Loucy (cell line): ENCODE measurements at regions not wholly inside any gene's neighbourhood (a gene's known extent, or its start where the extent isn't known, plus 50 kb on each side); places are given as distances from the start of the nearest gene placed in this dataset.

ENCODE experiments used
- H2AFZ ChIP-seq: fragments of 200-600 bp; sonication (generic); 2 replicates; pipeline ENCODE4 v1.6.0; 2016; ENCODE audit warnings: antibody characterized with exemption, mild to moderate bottlenecking, low read length, moderate library complexity
- H3F3A ChIP-seq: fragments of 200-600 bp; 2 replicates; pipeline ENCODE4 v1.6.0; 2016; ENCODE audit warnings: antibody characterized with exemption, low read depth, mild to moderate bottlenecking
- H3K27me3 ChIP-seq: fragments of 200-600 bp; sonication (generic); 2 replicates; pipeline ENCODE4 v1.6.1; 2014; ENCODE audit warnings: low read length, mild to moderate bottlenecking; ENCODE audit not compliant: insufficient read depth, poor library complexity, severe bottlenecking
- H3K36me3 ChIP-seq: fragments of 200-600 bp; sonication (generic); 2 replicates; pipeline ENCODE4 v1.6.1; 2016; ENCODE audit warnings: low read length; ENCODE audit not compliant: insufficient read depth
- H3K4me1 ChIP-seq: fragments of 200-600 bp; sonication (generic); 2 replicates; pipeline ENCODE4 v1.5.1; 2014; ENCODE audit warnings: low read length, mild to moderate bottlenecking; ENCODE audit not compliant: insufficient read depth, poor library complexity, severe bottlenecking
- H3K4me2 ChIP-seq: fragments of 200-600 bp; sonication (generic); 2 replicates; pipeline ENCODE4 v1.6.0; 2014; ENCODE audit warnings: antibody characterized with exemption, low read length, low read depth, mild to moderate bottlenecking; ENCODE audit not compliant: poor library complexity, severe bottlenecking
- H3K4me3 ChIP-seq: fragments of 200-600 bp; sonication (generic); 2 replicates; pipeline ENCODE4 v1.5.1; 2014; ENCODE audit warnings: low read length, mild to moderate bottlenecking, mixed read lengths; ENCODE audit not compliant: poor library complexity, severe bottlenecking
- H3K79me2 ChIP-seq: fragments of 200-600 bp; sonication (generic); 2 replicates; pipeline ENCODE4 v1.6.1; 2014; ENCODE audit warnings: low read length; ENCODE audit not compliant: insufficient read depth
- H3K9ac ChIP-seq: fragments of 200-600 bp; sonication (generic); 2 replicates; pipeline ENCODE4 v1.6.0; 2014; ENCODE audit warnings: mild to moderate bottlenecking, low read depth, low read length, moderate library complexity; ENCODE audit not compliant: poor library complexity, severe bottlenecking
- H3K9me2 ChIP-seq: fragments of 200-600 bp; sonication (generic); replicated peaks from 2 replicates; pipeline ENCODE4 v1.6.1; 2016; ENCODE audit warnings: low read depth, low read length, mixed read lengths
- H3K9me3 ChIP-seq: fragments of 200-600 bp; sonication (generic); 2 replicates; pipeline ENCODE4 v1.6.1; 2014; ENCODE audit warnings: mild to moderate bottlenecking, antibody characterized with exemption, low read length, low read depth; ENCODE audit not compliant: insufficient read depth
- H4K20me1 ChIP-seq: fragments of 200-600 bp; sonication (generic); 2 replicates; pipeline ENCODE4 v1.6.0; 2014; ENCODE audit warnings: antibody characterized with exemption, low read length, mild to moderate bottlenecking; ENCODE audit not compliant: insufficient read depth, poor library complexity, severe bottlenecking
- EZH2phosphoT487 ChIP-seq: fragments of 200-600 bp; IDR thresholded peaks from 2 replicates; pipeline ENCODE4 v1.6.1; 2018; ENCODE audit warnings: antibody characterized with exemption, mild to moderate bottlenecking, moderate library complexity, borderline replicate concordance
- TF ChIP-seq, protein P1 (sequence below): fragments of 200-600 bp; sonication (generic); conservative IDR thresholded peaks from 2 replicates; pipeline ENCODE4 v1.5.1; 2014; ENCODE audit warnings: mild to moderate bottlenecking, antibody characterized with exemption, low read length

DNA sequence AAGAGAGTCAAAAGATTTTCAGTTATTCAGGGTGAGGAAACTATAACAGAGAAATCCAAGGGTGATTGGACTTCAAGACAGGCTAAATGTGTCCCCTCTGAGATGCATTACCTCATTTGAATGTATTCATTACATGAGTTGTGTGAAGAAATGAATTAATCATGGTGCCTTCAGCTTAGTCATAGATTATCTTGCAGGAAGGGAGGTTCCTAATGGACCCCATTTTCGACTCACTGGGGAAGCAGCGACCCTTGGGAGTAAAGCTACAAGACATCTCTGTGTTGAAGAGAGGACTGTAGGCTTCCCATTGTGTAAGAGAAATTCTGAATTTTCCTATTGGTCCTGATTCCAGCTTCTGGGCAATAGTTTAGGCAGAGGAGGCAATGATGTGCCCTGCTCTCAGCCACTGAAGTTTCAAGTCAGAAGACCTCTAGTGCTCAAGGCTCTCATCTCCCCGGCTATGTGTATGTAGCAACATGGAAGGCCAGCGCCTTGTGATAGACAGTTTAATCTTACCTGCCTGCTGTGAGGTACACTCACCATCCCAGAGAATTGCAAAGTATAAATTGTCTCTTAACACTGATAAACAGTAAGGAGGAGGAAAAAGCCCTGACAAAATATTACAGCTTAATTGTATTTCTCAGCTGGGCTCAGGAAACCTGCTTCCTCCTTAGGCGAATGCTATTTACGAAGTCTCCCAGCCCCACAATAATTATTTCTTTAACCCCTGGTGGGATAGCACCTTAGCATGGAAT lies 133.8 kb downstream of the PDCD6IP start:
- no peaks in the 10 kb centered on the region for H3K27me3 ChIP-seq
- H2AFZ ChIP-seq, result no peak overlapping the region
- no peaks in the 10 kb centered on the region for H3F3A ChIP-seq
- no peak overlapping the region for H3K4me3 ChIP-seq
- H3K4me2 ChIP-seq, result no peak overlapping the region
- H4K20me1 ChIP-seq, result no peaks in the 10 kb centered on the region
- H3K79me2 ChIP-seq, result no peaks in the 10 kb centered on the region
- no peak for TF ChIP-seq EZH2phosphoT487
- TF ChIP-seq, protein P1, sequence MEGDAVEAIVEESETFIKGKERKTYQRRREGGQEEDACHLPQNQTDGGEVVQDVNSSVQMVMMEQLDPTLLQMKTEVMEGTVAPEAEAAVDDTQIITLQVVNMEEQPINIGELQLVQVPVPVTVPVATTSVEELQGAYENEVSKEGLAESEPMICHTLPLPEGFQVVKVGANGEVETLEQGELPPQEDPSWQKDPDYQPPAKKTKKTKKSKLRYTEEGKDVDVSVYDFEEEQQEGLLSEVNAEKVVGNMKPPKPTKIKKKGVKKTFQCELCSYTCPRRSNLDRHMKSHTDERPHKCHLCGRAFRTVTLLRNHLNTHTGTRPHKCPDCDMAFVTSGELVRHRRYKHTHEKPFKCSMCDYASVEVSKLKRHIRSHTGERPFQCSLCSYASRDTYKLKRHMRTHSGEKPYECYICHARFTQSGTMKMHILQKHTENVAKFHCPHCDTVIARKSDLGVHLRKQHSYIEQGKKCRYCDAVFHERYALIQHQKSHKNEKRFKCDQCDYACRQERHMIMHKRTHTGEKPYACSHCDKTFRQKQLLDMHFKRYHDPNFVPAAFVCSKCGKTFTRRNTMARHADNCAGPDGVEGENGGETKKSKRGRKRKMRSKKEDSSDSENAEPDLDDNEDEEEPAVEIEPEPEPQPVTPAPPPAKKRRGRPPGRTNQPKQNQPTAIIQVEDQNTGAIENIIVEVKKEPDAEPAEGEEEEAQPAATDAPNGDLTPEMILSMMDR, result no peak
- no peaks in the 10 kb centered on the region for H3K9me3 ChIP-seq
- H3K36me3 ChIP-seq, result no peaks in the 10 kb centered on the region
- no peaks in the 10 kb centered on the region for H3K4me1 ChIP-seq
- no peaks in the 10 kb centered on the region for H3K9me2 ChIP-seq
- no peak overlapping the region for H3K9ac ChIP-seq

DNA sequence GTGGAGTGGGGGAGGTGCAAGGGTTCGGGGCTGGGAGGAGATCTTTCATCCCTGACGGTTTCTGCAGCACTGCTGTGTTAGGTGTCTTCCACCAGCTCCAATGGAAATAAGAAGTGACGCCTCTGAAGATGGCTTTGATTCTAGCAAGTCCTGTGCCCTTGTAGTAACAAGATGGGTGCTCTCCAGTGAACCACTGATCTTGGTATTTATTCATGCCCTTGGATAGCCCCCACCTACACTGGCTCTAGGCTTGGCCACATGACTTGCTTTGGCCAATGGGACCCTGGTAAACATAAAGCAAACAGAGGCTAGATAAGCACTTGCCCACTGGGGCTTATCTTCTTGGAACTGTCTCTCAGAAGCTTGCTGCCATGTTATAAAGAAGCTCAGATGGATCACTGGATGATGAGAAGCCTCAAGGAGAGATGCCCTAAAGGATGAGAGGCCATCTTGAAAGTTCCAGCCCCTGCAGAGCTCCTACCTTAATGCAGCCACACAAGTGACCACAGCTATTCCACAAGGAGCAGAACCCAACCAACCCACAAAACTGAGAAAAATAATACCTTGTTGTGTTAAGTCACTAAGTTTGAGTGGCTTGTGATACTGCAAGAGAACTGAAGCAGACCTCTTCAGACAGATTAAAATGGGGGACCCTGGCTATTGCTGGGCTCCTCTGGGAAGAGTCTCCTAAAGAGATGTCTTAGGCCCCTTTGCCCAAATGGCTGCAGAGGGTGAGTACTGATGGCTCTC lies 137.9 kb downstream of the PDCD6IP start:
- no peak for TF ChIP-seq EZH2phosphoT487
- TF ChIP-seq, protein P1, result no peak
- no peaks in the 10 kb centered on the region for H3K36me3 ChIP-seq

DNA sequence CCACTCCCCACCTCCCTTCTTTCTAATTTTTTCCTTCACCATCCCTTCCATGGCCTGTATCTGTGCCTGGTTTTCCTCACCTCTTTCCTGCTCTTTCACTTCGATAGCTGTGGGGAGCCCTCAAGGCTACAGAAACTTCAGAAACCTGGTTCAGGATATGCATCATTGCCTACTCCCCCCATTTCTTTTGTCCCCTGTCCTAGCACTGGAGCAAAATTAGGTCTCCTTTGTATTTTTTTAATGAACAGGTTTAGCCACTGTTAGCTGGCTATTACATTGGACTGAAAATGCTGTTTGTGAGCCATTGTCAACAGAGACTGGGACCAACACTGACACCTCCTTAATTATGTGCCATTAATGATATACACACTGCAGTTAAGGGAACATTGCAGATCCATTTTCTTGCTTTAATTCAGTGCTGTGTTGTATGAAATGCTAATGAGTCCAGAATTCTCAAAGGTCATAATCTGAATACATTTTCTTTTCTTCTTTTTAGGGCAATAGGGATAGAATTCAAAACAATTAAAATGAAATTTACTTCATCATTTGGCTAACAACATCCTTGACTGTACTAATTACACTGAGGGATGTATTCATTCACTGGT lies 138.6 kb downstream of the PDCD6IP start:
- Histone ChIP-seq H3K9me2 (no peaks in the 10 kb centered on the region), H3K36me3 (no peaks in the 10 kb centered on the region), H3K9ac (no peak overlapping the region), H3K4me2 (no peak overlapping the region), H3K79me2 (no peaks in the 10 kb centered on the region), H2AFZ (no peak overlapping the region), H3F3A (no peaks in the 10 kb centered on the region), H3K4me3 (no peak overlapping the region), H3K9me3 (no peaks in the 10 kb centered on the region), H4K20me1 (no peaks in the 10 kb centered on the region), H3K27me3 (no peaks in the 10 kb centered on the region), H3K4me1 (no peaks in the 10 kb centered on the region)
- TF ChIP-seq, protein P1, result no peak
- TF ChIP-seq EZH2phosphoT487, result no peak

More for the DNA sequence above, 137.9 kb downstream of the PDCD6IP start:
- Histone ChIP-seq H2AFZ (no peak overlapping the region), H3K4me1 (no peaks in the 10 kb centered on the region), H3K9me3 (no peaks in the 10 kb centered on the region), H4K20me1 (no peaks in the 10 kb centered on the region), H3K4me3 (no peak overlapping the region), H3K27me3 (no peaks in the 10 kb centered on the region), H3F3A (no peaks in the 10 kb centered on the region), H3K79me2 (no peaks in the 10 kb centered on the region), H3K4me2 (no peak overlapping the region), H3K9ac (no peak overlapping the region), H3K9me2 (no peaks in the 10 kb centered on the region)
